ENCODE measurements at regions not wholly inside any gene's neighbourhood (a gene's known extent, or its start where the extent isn't known, plus 50 kb on each side); places are given as distances from the start of the nearest gene placed in this dataset.

- Histone ChIP-seq H3K27ac (ENCODE audit: low read depth, low read length) (no peak overlapping the region), H3K27me3 (ENCODE audit: control insufficient read depth, insufficient read depth, low read length) (no peaks in the 10 kb centered on the region), H3K9me3 (ENCODE audit: control insufficient read depth, insufficient read depth, low read length) (no peaks in the 10 kb centered on the region), H3K4me3 (ENCODE audit: low read depth, low read length) (no peak overlapping the region)
- DNase-seq (ENCODE audit: low read depth, low spot score), result no peak
- TF ChIP-seq, protein P1, sequence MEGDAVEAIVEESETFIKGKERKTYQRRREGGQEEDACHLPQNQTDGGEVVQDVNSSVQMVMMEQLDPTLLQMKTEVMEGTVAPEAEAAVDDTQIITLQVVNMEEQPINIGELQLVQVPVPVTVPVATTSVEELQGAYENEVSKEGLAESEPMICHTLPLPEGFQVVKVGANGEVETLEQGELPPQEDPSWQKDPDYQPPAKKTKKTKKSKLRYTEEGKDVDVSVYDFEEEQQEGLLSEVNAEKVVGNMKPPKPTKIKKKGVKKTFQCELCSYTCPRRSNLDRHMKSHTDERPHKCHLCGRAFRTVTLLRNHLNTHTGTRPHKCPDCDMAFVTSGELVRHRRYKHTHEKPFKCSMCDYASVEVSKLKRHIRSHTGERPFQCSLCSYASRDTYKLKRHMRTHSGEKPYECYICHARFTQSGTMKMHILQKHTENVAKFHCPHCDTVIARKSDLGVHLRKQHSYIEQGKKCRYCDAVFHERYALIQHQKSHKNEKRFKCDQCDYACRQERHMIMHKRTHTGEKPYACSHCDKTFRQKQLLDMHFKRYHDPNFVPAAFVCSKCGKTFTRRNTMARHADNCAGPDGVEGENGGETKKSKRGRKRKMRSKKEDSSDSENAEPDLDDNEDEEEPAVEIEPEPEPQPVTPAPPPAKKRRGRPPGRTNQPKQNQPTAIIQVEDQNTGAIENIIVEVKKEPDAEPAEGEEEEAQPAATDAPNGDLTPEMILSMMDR (IDR thresholded peaks at IDR 0.05; ENCODE audit: low read depth, low read length), result no peak
- CTCF ChIA-PET, result interaction anchor here (1.3 to 1.4 kb wide), 2 partner anchors 10 to 588 kb away, joined by 3 read pairs; no protein-coding TSS in a partner anchor
- POLR2A ChIA-PET, result no interaction called here
These were observed 90.3 kb upstream of the MAML3 start for GRCh38 chr4:140244328-140244727.

DNA sequence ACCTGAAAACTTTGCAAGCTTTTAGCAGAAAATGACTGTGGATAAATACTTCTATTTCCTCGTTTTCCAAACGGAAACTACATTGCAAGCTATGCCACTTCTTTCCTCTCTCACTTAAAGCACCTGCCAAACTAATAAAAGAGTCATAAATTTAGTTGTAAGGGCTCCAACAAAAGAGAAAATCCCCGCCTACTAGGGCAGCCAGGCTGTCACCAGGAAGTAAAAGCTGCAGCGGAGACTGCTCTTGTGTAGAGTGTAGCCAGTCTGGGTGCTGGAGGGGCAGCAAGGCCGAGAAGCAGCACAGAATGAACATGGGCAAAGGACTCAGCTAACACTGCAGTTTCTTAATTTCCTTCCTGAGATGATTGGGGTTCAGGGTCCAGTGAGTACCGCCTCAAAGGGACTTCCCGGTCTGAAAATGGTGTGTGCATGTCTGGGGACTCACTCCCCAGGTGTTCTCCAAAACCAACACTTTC is 89.3 kb upstream of the MAML3 start:
- DNase-seq (ENCODE audit: low read depth, low spot score), result no peak
- POLR2A ChIA-PET, result no interaction called here

GRCh38 chr4:140242357-140243277 is 88.6 kb upstream of the MAML3 start:
- ChIA-PET CTCF (interaction anchor here (1.4 kb wide), 1 partner anchor 586 kb away, joined by 3 read pairs; no protein-coding TSS in a partner anchor), POLR2A (no interaction called here)
- Histone ChIP-seq H3K4me3 (ENCODE audit: low read depth, low read length) (no peak overlapping the region), H3K27me3 (ENCODE audit: control insufficient read depth, insufficient read depth, low read length) (no peaks in the 10 kb centered on the region), H3K27ac (ENCODE audit: low read depth, low read length) (no peak overlapping the region), H3K9me3 (ENCODE audit: control insufficient read depth, insufficient read depth, low read length) (no peaks in the 10 kb centered on the region)
- TF ChIP-seq, protein P1 (IDR thresholded peaks at IDR 0.05; ENCODE audit: low read depth, low read length), result no peak
- DNase-seq (ENCODE audit: low read depth, low spot score), result no peak

More for the DNA sequence above, 89.3 kb upstream of the MAML3 start:
- CTCF ChIA-PET, result interaction anchor here (1.4 kb wide), 1 partner anchor 587 kb away, joined by 3 read pairs; no protein-coding TSS in a partner anchor
- TF ChIP-seq, protein P1 (IDR thresholded peaks at IDR 0.05; ENCODE audit: low read depth, low read length), result no peak
- no peak overlapping the region for H3K27ac ChIP-seq (ENCODE audit: low read depth, low read length)
- no peak overlapping the region for H3K4me3 ChIP-seq (ENCODE audit: low read depth, low read length)
- H3K27me3 ChIP-seq (ENCODE audit: control insufficient read depth, insufficient read depth, low read length), result no peaks in the 10 kb centered on the region
- H3K9me3 ChIP-seq (ENCODE audit: control insufficient read depth, insufficient read depth, low read length), result no peaks in the 10 kb centered on the region

DNA sequence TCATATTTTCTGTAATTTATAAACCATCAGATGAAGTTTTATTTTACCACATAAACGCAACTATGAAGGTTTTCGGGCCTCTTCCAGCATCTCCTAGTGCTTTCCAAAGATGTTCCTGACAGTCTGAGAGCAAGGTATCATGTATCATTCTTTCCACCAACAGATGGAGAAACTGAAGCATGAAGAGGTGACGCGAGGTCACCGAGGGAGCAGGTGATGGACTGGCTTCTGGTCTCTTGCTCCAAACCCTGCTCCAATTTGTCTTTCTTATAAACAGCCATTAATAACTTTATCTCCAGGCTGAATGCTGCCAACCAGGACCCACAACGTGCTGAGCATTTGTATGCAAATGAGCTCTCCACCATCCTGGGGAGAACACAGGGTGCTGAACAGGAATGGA is 86.3 kb upstream of the MAML3 start:
- H3K4me3 ChIP-seq (ENCODE audit: low read depth, low read length), result no peak overlapping the region
- ChIA-PET CTCF (no interaction called here), POLR2A (no interaction called here)
- no peak for DNase-seq (ENCODE audit: low read depth, low spot score)
- TF ChIP-seq, protein P1 (IDR thresholded peaks at IDR 0.05; ENCODE audit: low read depth, low read length), result no peak
- no peaks in the 10 kb centered on the region for H3K27me3 ChIP-seq (ENCODE audit: control insufficient read depth, insufficient read depth, low read length)
- no peak overlapping the region for H3K27ac ChIP-seq (ENCODE audit: low read depth, low read length)
- no peaks in the 10 kb centered on the region for H3K9me3 ChIP-seq (ENCODE audit: control insufficient read depth, insufficient read depth, low read length)

DNA sequence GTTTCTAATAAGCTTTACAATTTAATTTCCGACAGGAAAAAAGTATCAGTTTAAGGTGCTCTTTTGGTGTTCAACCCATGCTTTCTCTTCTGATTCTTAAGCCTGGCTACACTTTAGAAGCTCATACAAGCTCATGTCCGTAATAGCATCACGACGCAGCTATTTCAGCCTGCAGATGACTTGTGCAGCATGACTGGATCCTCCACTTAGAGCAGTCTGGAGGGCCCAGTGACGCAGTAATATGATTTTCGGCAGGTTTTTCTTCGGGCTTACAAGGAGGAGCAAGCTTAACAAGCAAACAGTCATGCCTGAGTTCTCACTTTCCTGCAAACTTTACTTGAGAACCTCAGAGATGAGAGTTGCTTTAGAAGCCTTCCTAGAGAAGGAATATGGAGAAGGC is 85.3 kb upstream of the MAML3 start:
- DNase-seq (ENCODE audit: low read depth, low spot score), result no peak
- TF ChIP-seq, protein P1 (IDR thresholded peaks at IDR 0.05; ENCODE audit: low read depth, low read length), result no peak
- no peak overlapping the region for H3K27ac ChIP-seq (ENCODE audit: low read depth, low read length)
- ChIA-PET CTCF (interaction anchor here (0.7 to 3.7 kb wide), 2 partner anchors 14 to 505 kb away, joined by 3 to 24 read pairs; no protein-coding TSS in a partner anchor), POLR2A (interaction anchor here (0.6 to 2.1 kb wide), 2 partner anchors 61 to 89 kb away, joined by 3 to 9 read pairs; no protein-coding TSS in a partner anchor)
- no peaks in the 10 kb centered on the region for H3K27me3 ChIP-seq (ENCODE audit: control insufficient read depth, insufficient read depth, low read length)
- no peak overlapping the region for H3K4me3 ChIP-seq (ENCODE audit: low read depth, low read length)
- H3K9me3 ChIP-seq (ENCODE audit: control insufficient read depth, insufficient read depth, low read length), result no peaks in the 10 kb centered on the region
